ENCODE measurements at regions not wholly inside any gene's neighbourhood (a gene's known extent, or its start where the extent isn't known, plus 50 kb on each side); places are given as distances from the start of the nearest gene placed in this dataset.
"Not testable (repeated sequence)": the region's sequence is repeated elsewhere in the genome, so short reads cannot be mapped to it uniquely, and the experiment has no call there.

DNA sequence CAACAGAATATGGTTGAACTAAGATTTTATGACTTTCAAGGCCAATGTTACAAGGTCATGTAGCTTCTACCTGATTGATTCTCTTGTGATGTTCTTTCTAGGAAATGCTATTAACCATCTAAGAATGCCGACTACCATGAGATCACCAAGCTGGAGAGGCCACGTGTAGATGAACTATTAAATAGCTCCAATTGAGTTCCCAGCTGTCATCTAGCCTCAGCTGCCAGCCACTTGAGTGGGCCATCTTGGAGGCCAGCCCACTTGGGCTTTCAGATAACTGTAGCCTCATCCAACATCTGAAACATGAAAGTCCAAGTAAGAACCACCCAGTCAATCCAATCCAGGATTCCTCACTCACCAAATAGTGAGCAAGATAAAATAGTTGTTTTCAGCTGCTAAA is 376.9 kb upstream of the TMEFF2 start:
- no peak for TF ChIP-seq ZNF274 (IDR thresholded peaks at IDR 0.05; ENCODE audit: low read depth, low read length)
- H3K4me3 ChIP-seq (ENCODE audit: low read length), result no peak overlapping the region

DNA sequence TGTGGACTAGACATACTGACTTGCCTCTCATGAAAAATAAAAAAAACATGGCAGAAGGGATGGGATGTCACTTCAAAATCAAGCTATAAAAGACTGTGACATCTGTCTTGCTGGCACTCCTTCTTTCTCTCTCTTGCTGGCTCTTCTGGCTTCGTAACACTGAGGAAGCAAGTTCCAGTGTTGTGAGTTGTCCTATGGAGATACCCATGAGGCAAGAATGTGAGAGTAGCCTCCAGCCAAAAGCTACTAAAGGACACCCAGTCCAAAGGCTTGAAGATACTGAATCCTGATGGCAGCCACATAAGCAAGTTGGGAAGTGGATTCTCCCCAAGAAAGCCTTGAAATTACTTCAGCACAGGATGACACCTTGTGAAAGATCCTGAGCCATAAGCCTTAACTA is 376.1 kb upstream of the TMEFF2 start:
- no peak for TF ChIP-seq ZNF274 (IDR thresholded peaks at IDR 0.05; ENCODE audit: low read depth, low read length)
- H3K4me3 ChIP-seq (ENCODE audit: low read length), result no peak overlapping the region

DNA sequence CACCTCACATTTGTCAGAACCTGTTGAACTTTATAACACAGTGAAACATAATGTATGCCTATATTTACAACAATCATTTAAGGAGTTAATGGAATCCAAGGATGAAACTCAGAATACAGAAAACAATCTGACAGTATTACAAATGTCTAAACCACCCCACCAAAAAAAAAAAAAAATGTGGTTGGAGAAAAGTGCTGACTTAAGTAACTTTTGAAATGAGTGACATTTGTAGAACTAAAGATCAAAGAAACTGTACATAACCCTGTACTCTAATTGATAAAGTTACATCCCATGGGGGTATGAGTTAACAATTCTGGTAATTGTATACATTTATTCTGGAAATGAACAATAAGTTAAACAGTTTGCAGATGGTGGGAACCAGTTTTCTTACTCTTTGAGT is 372.1 kb upstream of the TMEFF2 start:
- no peak for TF ChIP-seq ZNF274 (IDR thresholded peaks at IDR 0.05; ENCODE audit: low read depth, low read length)
- no peak overlapping the region for H3K4me3 ChIP-seq (ENCODE audit: low read length)

DNA sequence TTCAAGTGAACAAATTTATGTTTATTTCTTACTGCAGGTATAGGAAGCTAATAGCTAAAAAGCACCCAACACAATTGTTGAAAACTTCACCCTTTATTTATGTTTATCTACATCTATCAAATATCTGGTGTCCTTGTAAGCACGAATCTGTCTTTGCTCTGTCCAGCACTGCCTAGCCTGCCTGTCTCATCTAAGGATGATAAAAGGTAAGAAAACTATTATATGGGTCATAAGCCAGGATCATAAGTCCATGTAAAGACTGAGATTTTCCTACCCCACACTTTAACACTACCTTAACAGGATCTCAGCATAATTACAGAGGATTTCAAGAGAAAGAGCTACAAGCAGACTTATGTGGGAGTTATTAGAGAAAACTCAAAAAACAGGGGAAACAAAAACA is 365.6 kb upstream of the TMEFF2 start:
- H3K4me3 ChIP-seq (ENCODE audit: low read length), result no peak overlapping the region
- no peak for TF ChIP-seq ZNF274 (IDR thresholded peaks at IDR 0.05; ENCODE audit: low read depth, low read length)

DNA sequence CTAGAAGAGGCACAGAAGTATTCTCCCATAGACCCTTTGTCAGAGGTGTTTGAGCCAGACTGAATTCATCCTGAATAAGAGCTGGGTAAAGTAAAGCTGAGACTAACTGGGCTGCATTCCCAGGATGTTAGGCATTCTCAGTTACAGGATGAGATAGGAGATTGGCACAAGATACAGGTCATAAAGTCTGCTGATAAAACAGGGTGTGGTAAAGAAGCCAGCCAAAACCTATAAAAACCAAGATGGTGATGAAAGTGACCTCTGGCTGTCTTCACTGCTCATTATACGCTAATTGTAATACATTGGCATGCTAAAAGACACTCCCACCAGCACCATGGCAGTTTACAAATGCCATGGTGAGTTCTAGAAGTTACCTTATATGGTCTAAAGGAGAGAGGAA is 364.9 kb upstream of the TMEFF2 start:
- H3K4me3 ChIP-seq (ENCODE audit: low read length), result no peak overlapping the region
- no peak for TF ChIP-seq ZNF274 (IDR thresholded peaks at IDR 0.05; ENCODE audit: low read depth, low read length)

DNA sequence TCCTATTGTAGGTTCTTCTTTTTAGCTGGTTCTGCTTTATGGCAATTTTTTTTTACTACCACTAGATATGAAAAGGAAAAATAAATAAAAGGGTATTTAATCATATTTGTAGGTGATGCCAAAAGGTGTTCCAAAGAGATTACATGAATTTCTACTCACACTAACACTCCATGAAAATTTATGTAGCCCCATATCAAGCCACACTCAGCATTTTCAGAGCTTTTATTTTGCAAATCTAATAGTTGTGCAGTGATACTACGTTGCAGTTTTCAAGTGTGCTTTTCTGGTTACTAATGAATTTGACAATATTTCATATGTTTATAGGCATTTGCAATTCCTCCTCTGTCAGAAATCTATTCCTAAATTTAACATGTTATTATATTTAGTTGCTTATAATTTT is 363.9 kb upstream of the TMEFF2 start:
- no peak overlapping the region for H3K4me3 ChIP-seq (ENCODE audit: low read length)
- TF ChIP-seq ZNF274 (IDR thresholded peaks at IDR 0.05; ENCODE audit: low read depth, low read length), result no peak

DNA sequence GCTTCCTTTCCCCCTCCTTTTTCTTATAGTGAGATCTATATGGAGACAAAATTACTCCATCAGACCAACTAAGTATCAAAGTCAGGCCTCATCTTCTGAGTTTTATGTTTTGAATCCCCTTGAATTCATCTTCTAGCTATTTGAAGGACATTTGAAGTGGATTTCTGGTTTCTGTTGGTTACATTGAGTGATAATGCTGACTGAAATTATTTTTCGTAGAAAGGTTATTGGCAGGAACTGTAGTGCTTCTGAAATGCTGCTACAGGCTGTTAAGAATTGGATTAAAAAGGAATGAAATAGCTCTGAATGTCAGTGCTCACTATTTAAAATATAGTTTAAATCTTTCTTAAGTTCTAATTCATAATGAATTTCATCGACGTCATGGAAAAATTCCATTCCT is 361.0 kb upstream of the TMEFF2 start:
- H3K4me3 ChIP-seq (ENCODE audit: low read length), result no peak overlapping the region
- TF ChIP-seq ZNF274 (IDR thresholded peaks at IDR 0.05; ENCODE audit: low read depth, low read length), result no peak

DNA sequence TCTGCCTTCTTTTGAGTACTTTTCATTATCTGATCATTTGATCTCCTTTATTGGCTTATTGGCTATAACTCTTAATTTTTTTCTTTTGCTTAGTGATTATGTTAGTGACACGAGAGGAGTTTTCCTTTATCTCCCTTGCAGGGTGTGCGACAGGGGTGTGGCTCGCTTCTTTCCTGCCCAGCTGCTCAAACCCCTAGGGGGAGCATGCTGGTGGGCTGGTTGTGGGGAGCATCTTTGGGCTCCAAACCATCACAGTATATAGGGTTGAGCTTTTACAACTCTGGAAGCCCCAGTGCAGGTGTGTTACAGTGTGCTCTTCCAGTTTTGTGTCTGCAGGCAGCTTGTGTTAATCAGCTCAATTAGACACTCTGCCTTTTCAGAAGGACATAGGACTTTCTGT is 357.0 kb upstream of the TMEFF2 start:
- no peak overlapping the region for H3K4me3 ChIP-seq (ENCODE audit: low read length)
- no peak for TF ChIP-seq ZNF274 (IDR thresholded peaks at IDR 0.05; ENCODE audit: low read depth, low read length)

DNA sequence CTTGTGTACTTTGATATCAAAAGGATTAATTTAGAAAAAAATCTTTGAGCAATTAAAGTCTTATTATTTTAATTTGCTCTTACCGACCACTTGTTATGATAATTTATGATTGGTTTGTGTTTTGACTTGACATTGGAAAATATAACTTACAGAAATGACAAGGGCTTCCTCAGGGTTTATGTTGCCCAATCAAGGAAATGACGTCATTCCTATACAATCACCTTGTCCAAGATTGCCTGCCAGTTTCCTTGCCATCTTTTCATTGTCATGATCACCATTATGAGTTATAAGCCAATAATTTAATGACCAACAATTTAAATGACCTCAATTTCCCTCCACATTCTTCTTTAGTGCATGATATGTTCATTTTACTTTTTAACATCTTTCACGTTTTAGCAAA is 351.8 kb upstream of the TMEFF2 start:
- no peak for TF ChIP-seq ZNF274 (IDR thresholded peaks at IDR 0.05; ENCODE audit: low read depth, low read length)
- H3K4me3 ChIP-seq (ENCODE audit: low read length), result no peak overlapping the region

DNA sequence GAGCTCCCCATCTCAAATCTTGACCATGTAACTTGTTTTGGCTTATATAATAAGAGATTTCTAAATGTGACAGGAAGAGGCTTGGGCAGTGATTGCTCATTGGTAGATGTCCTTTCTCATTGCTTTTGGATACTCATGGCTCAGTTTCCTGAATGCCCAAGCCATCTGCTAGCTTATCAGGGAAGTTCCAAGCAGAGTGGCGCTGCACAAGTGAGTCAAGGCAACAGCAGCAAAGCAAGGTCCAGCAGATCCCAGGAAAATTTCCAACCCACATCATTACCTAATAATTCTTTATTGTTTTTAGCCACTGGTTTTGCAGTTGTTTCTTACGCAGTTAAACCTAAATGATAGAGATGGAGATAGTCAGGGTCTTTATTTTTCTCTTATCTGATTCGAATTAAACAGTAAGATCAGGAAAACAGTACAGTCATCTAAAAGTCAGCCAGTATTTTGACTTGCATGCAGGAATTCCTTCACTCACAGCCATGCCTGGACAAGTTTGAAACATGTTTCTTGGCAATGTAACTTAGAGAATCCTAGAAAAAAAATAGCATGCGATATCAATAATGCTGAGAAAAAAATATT is 349.7 kb upstream of the TMEFF2 start:
- no peak overlapping the region for H3K4me3 ChIP-seq (ENCODE audit: low read length)
- no peak for TF ChIP-seq ZNF274 (IDR thresholded peaks at IDR 0.05; ENCODE audit: low read depth, low read length)

DNA sequence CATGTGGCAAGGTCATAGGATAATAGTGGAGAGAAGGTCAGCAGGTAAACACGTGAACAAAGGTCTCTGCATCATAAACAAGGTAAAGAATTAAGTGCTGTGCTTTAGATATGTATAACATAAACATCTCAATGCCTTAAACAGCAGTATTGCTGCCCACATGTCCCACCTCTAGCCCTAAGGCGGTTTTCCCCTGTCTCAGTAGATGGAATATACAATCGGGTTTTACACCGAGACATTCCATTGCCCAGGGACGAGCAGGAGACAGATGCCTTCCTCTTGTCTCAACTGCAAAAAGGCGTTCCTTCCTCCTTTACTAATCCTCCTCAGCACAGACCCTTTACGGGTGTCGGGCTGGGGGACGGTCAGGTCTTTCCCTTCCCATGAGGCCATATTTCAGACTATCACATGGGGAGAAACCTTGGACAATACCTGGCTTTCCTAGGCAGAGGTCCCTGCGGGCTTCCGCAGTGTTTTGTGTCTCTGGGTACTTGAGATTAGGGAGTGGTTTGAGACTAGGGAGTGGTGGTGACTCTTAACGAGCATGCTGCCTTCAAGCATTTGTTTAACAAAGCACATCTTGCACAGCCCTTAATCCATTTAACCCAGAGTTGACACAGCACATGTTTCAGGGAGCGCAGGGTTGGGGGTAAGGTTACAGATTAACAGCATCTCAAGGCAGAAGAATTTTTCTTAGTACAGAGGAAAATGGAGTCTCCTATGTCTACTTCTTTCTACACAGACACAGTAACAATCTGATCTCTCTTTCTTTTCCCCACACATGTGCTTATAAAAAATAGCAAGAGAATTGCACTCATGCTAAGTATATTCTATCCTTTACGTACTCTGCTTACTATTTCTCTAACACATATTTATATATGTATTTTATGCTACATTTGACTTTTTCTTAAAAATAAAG is 347.7 kb upstream of the TMEFF2 start:
- H3K4me3 ChIP-seq (ENCODE audit: low read length), result not testable (repeated sequence)

DNA sequence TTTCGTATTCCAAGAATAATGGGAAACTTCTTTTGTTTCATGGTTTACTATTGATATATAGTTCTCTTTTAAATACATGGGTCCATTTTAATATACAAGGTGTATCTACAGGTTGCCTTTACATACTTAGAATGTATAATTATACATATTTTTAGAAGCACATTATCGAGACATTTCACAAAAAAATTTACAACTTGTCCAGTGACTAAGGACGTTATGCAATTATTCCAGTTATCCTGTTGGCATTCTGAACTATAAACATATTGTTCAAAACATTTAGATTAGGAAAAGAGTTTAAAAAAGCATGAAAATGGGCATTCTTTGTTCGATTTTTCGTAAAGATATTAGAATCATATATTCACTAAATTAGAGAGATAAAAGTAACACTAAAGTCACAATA is 344.6 kb upstream of the TMEFF2 start:
- no peak overlapping the region for H3K4me3 ChIP-seq (ENCODE audit: low read length)
- no peak for TF ChIP-seq ZNF274 (IDR thresholded peaks at IDR 0.05; ENCODE audit: low read depth, low read length)

DNA sequence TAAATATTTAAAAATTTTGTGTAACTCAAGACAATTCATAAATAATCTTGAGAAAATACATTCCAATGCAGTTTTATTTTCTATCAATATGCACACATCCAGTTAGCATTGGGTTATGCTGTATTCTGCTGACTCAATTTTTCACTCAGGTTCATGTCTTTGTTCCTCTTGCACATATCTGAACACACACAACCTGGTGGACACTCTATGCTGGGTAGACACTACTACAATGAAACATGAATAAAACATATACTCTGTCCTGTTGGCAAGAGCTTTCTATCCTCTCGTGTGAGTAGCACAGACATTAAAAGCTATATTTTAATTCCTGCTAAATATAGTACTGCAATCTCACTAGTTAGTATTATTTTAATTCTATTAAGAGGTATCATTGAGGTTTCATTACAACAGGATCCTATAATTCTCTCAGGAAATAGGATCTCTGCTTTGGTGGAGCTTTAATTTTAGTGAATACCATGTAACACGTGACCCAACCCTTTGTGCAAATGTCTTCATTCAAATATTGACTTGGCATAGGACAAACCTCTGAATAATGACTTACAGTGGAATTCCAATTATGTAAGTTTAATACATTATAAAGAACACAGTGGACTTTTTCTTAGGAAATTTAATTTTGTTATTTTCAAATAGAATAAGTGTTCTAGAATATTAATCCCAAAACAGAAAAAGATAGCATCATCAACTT is 342.3 kb upstream of the TMEFF2 start:
- no peak for TF ChIP-seq ZNF274 (IDR thresholded peaks at IDR 0.05; ENCODE audit: low read depth, low read length)
- no peak overlapping the region for H3K4me3 ChIP-seq (ENCODE audit: low read length)

DNA sequence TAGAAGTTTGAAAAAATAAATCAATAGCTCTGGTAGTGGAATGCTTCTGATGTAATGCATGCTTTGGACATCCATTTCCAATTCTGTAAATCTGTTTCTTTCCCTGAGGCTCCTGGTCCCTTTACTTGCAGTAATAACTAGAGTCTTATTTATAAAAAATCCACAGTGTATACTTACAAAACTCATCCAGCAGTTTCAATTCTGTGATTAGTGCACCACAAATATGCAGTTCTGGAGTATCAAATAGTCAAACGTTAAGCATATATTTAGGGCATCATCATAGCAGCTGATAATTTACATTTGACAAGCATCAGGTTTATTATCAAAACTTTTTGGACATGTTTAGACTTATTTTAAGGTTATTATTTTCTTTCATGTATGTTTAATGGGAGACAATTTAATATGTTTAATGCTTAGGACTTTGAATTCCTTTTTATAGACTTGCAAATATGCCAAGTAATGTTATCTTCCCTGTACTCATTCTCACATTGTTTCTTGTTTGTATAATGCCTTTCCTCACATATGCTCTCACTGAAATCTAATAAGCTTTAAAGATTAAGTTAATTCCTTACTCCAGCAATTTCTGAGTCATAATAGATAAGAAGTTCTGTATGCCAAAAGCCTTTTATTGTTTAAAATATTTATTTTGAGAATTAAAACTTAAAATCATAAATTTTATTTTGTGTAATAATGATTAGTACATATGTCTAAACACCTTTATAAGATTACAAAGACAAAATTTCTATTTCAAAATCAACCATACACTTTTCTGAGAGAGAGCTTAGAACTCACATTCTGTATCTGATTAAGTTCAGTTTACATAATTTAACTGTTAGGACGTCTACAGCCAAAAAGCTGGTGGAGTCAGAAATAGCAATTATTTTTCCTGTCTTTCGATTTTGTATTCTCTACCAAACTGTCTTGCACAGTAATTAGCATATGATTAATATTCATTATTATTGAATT is 341.5 kb upstream of the TMEFF2 start:
- H3K4me3 ChIP-seq (ENCODE audit: low read length), result no peak overlapping the region
- no peak for TF ChIP-seq ZNF274 (IDR thresholded peaks at IDR 0.05; ENCODE audit: low read depth, low read length)
